Type B pancreatic cell (in vitro differentiated cells): ENCODE measurements at regions not wholly inside any gene's neighbourhood (a gene's known extent, or its start where the extent isn't known, plus 50 kb on each side); places are given as distances from the start of the nearest gene placed in this dataset.
"Not testable (repeated sequence)": the region's sequence is repeated elsewhere in the genome, so short reads cannot be mapped to it uniquely, and the experiment has no call there.

ENCODE experiments used
- DNase-seq: peaks from one replicate; pipeline ENCODE4 v3.0.0; 2021; ENCODE audit warnings: mixed read lengths; ENCODE audit not compliant: unreplicated experiment; ENCODE audit errors: extremely low spot score
- H3K27ac Mint-ChIP-seq: 2 replicates; pipeline ENCODE4 v1.8.0; 2021; ENCODE audit warnings: mild to moderate bottlenecking, mixed read lengths
- H3K27me3 Mint-ChIP-seq: 2 replicates; pipeline ENCODE4 v1.8.0; 2021; ENCODE audit warnings: mixed read lengths
- H3K36me3 Mint-ChIP-seq: 2 replicates; pipeline ENCODE4 v1.8.0; 2021; ENCODE audit warnings: mixed read lengths
- H3K4me1 Mint-ChIP-seq: one replicate; pipeline ENCODE4 v1.8.0; 2021; ENCODE audit warnings: mixed read lengths; ENCODE audit not compliant: unreplicated experiment
- H3K4me3 Mint-ChIP-seq: 2 replicates; pipeline ENCODE4 v1.8.0; 2021; ENCODE audit warnings: mild to moderate bottlenecking, mixed read lengths
- H3K9me3 Mint-ChIP-seq: 2 replicates; pipeline ENCODE4 v1.8.0; 2021; ENCODE audit warnings: mixed read lengths
- TF ChIP-seq, protein P1 (sequence below): fragments of 200-600 bp; sonication (generic); conservative IDR thresholded peaks from 2 replicates; pipeline ENCODE4 v1.5.0; 2021; ENCODE audit warnings: antibody characterized with exemption, mild to moderate bottlenecking

DNA sequence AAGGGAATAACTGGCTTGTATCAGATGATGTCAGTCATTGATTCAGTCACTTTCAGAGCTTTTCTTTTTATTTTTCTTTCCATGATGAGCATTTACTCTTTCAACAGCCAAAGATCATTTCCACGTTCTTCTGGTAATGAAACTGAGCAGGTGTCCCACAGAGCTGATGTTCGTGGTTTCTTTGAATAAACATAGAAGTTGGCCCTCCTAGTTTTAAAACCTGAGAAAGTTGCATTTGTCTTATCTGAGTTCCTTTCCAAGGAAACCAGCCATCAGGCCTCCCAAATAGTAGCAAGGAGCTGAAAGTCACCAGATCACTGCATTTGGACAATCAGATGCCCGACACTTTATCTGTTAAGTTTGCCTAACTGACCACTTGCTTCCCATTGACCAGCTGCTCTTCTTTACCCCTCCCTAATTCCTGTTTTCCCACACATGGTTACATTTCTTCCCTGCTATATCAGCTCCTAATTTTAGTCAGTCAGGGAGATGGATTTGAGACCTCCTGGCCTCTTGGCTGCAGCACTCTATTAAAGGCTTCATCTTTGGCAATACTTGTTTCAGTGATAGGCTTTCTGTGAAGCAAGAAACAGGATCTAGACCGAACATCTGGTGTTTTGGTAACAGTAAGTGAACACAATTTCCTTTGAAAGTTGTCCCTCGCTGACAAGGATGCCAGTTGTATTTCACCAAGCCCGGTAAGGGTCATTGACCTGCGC is 420.8 kb downstream of the CHSY3 start:
- TF ChIP-seq, protein P1, sequence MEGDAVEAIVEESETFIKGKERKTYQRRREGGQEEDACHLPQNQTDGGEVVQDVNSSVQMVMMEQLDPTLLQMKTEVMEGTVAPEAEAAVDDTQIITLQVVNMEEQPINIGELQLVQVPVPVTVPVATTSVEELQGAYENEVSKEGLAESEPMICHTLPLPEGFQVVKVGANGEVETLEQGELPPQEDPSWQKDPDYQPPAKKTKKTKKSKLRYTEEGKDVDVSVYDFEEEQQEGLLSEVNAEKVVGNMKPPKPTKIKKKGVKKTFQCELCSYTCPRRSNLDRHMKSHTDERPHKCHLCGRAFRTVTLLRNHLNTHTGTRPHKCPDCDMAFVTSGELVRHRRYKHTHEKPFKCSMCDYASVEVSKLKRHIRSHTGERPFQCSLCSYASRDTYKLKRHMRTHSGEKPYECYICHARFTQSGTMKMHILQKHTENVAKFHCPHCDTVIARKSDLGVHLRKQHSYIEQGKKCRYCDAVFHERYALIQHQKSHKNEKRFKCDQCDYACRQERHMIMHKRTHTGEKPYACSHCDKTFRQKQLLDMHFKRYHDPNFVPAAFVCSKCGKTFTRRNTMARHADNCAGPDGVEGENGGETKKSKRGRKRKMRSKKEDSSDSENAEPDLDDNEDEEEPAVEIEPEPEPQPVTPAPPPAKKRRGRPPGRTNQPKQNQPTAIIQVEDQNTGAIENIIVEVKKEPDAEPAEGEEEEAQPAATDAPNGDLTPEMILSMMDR, result no peak
- Mint-ChIP-seq H3K36me3 (no peaks in the 10 kb centered on the region), H3K4me3 (no peak overlapping the region), H3K27me3 (no peaks in the 10 kb centered on the region), H3K9me3 (peaks cover 4% of the 10 kb centered on the region), H3K4me1 (no peaks in the 10 kb centered on the region), H3K27ac (no peak overlapping the region)
- DNase-seq, result no peak

DNA sequence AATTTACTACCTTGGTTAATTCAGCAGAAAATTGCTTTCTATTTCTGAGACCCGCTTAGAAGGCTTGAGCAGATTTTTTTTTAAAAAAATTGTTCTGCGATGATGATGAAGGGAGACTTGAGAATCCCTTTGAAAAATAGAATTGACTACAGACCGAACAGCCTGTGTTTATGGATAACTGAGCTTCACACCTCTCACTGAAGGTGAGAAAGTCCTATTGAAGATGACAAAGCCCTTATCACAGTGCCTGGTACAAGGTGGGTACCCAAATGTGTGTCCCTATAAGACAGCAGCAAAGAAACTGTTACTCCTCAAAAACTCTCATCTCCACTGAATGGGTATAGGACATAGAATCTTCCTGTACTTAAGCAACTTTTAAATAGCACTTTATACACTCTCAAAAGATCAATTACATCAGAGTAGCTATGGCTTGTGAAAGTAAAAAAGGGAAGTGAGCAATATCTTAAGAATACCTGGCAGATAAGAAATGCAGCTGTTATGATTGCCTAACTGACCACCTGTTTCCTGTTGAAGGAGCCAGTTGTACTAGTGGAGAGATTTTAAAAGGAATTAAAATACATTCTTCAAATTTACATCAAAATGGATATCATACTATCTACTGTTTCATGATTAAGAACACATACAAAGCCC is 419.7 kb downstream of the CHSY3 start:
- H3K4me1 Mint-ChIP-seq, result no peaks in the 10 kb centered on the region
- H3K36me3 Mint-ChIP-seq, result no peaks in the 10 kb centered on the region
- H3K4me3 Mint-ChIP-seq, result no peak overlapping the region
- TF ChIP-seq, protein P1, result no peak
- DNase-seq, result no peak
- no peak overlapping the region for H3K27ac Mint-ChIP-seq
- peaks cover 4% of the 10 kb centered on the region for H3K9me3 Mint-ChIP-seq
- H3K27me3 Mint-ChIP-seq, result no peaks in the 10 kb centered on the region

DNA sequence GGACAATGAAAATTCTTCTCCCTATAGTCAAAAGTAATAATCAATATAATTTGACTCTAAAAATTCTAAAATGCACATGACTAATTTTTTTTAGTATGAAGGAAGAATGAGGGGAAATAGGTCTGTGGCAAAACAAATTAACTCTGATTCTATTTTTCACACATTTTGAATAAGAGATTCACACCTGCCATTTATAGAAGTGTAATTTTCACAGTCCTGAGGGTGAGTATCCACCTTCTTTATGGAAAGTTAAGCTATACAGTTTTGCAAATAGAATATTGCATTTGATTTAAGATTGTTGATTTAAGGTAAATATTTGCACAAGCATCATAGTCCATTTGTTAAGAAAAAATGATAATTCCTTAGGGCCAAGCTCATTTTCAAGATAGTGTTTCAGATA is 417.7 kb downstream of the CHSY3 start:
- DNase-seq, result no peak
- Mint-ChIP-seq H3K27me3 (no peaks in the 10 kb centered on the region), H3K27ac (no peak overlapping the region), H3K4me1 (no peaks in the 10 kb centered on the region), H3K4me3 (no peak overlapping the region), H3K36me3 (no peaks in the 10 kb centered on the region), H3K9me3 (peaks cover 4% of the 10 kb centered on the region)
- TF ChIP-seq, protein P1, result no peak

DNA sequence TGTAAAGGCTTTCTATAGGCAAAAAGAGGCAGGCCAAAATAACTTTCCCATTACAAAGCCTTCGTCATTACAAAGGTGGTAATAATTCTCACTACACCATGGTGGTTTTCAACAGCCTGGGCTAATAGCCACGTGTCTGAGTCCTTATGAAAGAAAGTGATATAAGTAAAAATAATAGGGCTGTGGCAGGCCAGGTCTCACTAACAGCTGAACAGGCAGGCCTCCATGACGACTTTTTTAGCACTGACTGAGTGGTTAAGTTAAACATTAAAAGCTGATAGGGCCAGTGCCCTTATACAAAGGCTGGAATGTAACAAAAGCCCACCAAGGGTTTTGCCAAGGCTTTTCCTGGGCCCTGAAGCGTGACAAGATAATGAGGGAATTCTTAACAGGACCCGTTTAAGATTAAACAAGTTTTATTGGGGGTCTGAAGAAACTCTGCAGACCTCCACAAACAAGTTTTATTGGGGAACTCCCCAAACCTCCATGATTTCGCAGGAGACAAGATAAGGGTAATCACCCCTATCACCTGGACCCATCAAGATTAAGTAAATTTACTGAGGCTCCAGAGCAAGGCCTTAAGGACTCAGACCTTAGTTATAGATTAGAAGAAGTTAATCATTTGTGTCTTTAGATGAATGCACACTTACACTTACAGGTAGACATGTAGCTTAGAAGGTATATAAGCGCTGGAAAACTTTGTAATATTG is 412.9 kb downstream of the CHSY3 start:
- H3K4me1 Mint-ChIP-seq, result no peaks in the 10 kb centered on the region
- TF ChIP-seq, protein P1, result no peak
- H3K9me3 Mint-ChIP-seq, result peaks cover 4% of the 10 kb centered on the region
- no peak overlapping the region for H3K4me3 Mint-ChIP-seq
- no peak overlapping the region for H3K27ac Mint-ChIP-seq
- DNase-seq, result no peak
- no peaks in the 10 kb centered on the region for H3K36me3 Mint-ChIP-seq
- H3K27me3 Mint-ChIP-seq, result no peaks in the 10 kb centered on the region

DNA sequence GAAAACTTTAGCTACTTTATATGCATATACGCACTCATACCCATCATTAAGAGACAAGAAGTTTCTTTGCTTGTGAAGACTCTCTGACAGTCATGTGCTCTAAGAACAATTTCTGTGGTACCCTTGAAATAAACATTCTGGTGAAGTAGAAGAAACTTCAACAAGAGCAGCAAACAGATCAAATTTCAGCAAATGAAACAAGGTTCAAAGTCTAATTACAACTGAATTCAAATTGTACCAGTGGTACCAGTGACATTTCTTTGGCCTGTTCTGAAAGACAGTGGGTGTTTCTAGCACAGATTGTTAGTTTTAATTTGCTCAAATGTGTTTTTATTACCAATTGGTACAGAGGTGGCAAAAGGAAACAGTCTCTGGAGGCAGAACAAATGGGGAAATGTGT is 391.0 kb downstream of the CHSY3 start:
- Mint-ChIP-seq H3K36me3 (no peaks in the 10 kb centered on the region), H3K27me3 (no peaks in the 10 kb centered on the region), H3K4me1 (peaks cover 7% of the 10 kb centered on the region), H3K9me3 (no peaks in the 10 kb centered on the region), H3K27ac (no peak overlapping the region), H3K4me3 (no peak overlapping the region)
- no peak for DNase-seq
- TF ChIP-seq, protein P1, result no peak

DNA sequence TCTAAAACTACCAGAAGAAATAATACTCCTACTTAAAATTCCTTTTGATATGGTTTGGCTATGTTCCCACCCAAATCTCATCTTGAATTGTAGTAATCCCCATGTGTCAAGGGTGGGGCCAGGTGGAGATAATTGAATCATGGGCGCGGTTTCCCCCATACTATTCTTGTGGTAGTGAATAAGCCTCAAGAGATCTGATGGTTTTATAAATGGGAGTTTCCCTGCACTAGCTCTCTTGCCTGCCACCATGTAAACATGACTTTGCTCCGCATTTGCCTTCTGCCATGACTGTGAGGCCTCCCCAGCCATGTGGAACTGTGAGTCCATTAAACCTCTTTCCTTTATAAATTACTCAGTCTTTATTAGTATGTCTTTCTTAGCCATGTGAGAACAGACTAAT is 390.5 kb downstream of the CHSY3 start:
- H3K27ac Mint-ChIP-seq, H3K36me3 Mint-ChIP-seq: not testable (repeated sequence)

More for the DNA sequence above, 390.5 kb downstream of the CHSY3 start:
- peaks cover 11% of the 10 kb centered on the region for H3K4me1 Mint-ChIP-seq
- not testable (repeated sequence) for H3K4me3 Mint-ChIP-seq, H3K27me3 Mint-ChIP-seq, DNase-seq, H3K9me3 Mint-ChIP-seq
